ENCODE measurements at regions not wholly inside any gene's neighbourhood (a gene's known extent, or its start where the extent isn't known, plus 50 kb on each side); places are given as distances from the start of the nearest gene placed in this dataset.

- no peak overlapping the region for H3K4me2 ChIP-seq (ENCODE audit: low read depth, low read length)
- H2AFZ ChIP-seq (replicated peaks; ENCODE audit: low read length, poor library complexity) = no peak overlapping the region
- DNase-seq = no peak
- H4K91ac ChIP-seq (ENCODE audit: insufficient read depth, low read depth, low read length) = no peak overlapping the region
- in situ Hi-C loops (cut with MboI; ENCODE audit: low sequenced_read_pairs) (no loop called here), dilution Hi-C loops (cut with HindIII; ENCODE audit: low sequenced_read_pairs, unreplicated experiment) (no loop called here), intact Hi-C loops (cut with micrococcal nuclease) (no loop called here)
- H3K27me3 ChIP-seq (ENCODE audit: control insufficient read depth, insufficient read depth, low read length) = no peaks in the 10 kb centered on the region
- H3K36me3 ChIP-seq (ENCODE audit: control insufficient read depth, insufficient read depth, low read length) = no peaks in the 10 kb centered on the region
- no peak for ATAC-seq (ENCODE audit: low read depth)
- TF ChIP-seq FOS (IDR thresholded peaks at IDR 0.05; ENCODE audit: low read depth, low read length) (no peak), RCOR1 (IDR thresholded peaks at IDR 0.05; ENCODE audit: insufficient replicate concordance, low read length) (no peak), RAD21 (IDR thresholded peaks at IDR 0.05; ENCODE audit: low read length) (no peak), BHLHE40 (IDR thresholded peaks at IDR 0.05; ENCODE audit: low read depth, low read length) (no peak), USF2 (IDR thresholded peaks at IDR 0.05; ENCODE audit: low read depth, low read length) (no peak), CEBPB (IDR thresholded peaks at IDR 0.05; ENCODE audit: low read depth, low read length) (no peak), RFX5 (IDR thresholded peaks at IDR 0.05; ENCODE audit: low read depth, low read length) (no peak), POLR2A (IDR thresholded peaks at IDR 0.05; ENCODE audit: low read depth, low read length) (no peak), ELK1 (IDR thresholded peaks at IDR 0.05; ENCODE audit: borderline replicate concordance, low read depth, low read length) (no peak), CHD1 (IDR thresholded peaks at IDR 0.05; ENCODE audit: low read depth, low read length) (no peak), SMC3 (IDR thresholded peaks at IDR 0.05; ENCODE audit: low read depth, low read length) (no peak), MXI1 (IDR thresholded peaks at IDR 0.05; ENCODE audit: borderline replicate concordance, low read depth, low read length) (no peak), NFE2L2 (IDR thresholded peaks at IDR 0.05; ENCODE audit: low read depth, low read length) (no peak), MAFK (IDR thresholded peaks at IDR 0.05; ENCODE audit: low read depth, low read length) (no peak)
- no peak overlapping the region for H3K4ac ChIP-seq (ENCODE audit: low read depth, low read length)
- H3K56ac ChIP-seq (ENCODE audit: extremely low read depth, insufficient read depth, low read length) = no peak overlapping the region
- H2BK120ac ChIP-seq (ENCODE audit: low read depth, low read length) = no peak overlapping the region
- no peak overlapping the region for H2BK20ac ChIP-seq (ENCODE audit: low read depth, low read length)
- H3K18ac ChIP-seq (ENCODE audit: low read depth, low read length) = no peak overlapping the region
- no TSS peak for BruUV-seq (replicated peaks)
- H3K9me1 ChIP-seq (ENCODE audit: insufficient read depth, low read length) = no peaks in the 10 kb centered on the region
- H3K9ac ChIP-seq (ENCODE audit: low read depth, low read length) = no peak overlapping the region
- no peaks in the 10 kb centered on the region for H3K79me1 ChIP-seq (ENCODE audit: low read depth in 1 of 2, low read length in 2 of 2)
- H3K4me1 ChIP-seq (ENCODE audit: control insufficient read depth, insufficient read depth, low read length) = no peaks in the 10 kb centered on the region
- no peak overlapping the region for H3K14ac ChIP-seq (replicated peaks; ENCODE audit: low read depth, low read length)
- H3K23ac ChIP-seq (ENCODE audit: low read depth, low read length) = no peak overlapping the region
- H3K9me3 ChIP-seq (ENCODE audit: control insufficient read depth, insufficient read depth, low read length) = no peaks in the 10 kb centered on the region
- WGBS, 2 experiments (ENCODE audit: extremely low coverage in 2 of 2, insufficient read length in 1 of 2) = no CpG with 5 or more reads among the region's 1 CpG
- H2AK9ac ChIP-seq (replicated peaks; ENCODE audit: low read depth, low read length, poor library complexity) = no peak overlapping the region
- CTCF ChIA-PET = no interaction called here
- H4K20me1 ChIP-seq (ENCODE audit: insufficient read depth, low read length) = no peaks in the 10 kb centered on the region
- H2AK5ac ChIP-seq (ENCODE audit: low read depth, low read length) = no peak overlapping the region
- H3K27ac ChIP-seq (ENCODE audit: insufficient read depth, low read length) = no peak overlapping the region
- no peak overlapping the region for H3K4me3 ChIP-seq (ENCODE audit: insufficient read depth, low read depth, low read length)
- H4K8ac ChIP-seq (ENCODE audit: low read depth in 2 of 2, low read length in 2 of 2) = no peak overlapping the region
- H4K5ac ChIP-seq (ENCODE audit: low read depth, low read length) = no peak overlapping the region
- H2BK15ac ChIP-seq (ENCODE audit: low read depth, low read length) = no peak overlapping the region
- no peak overlapping the region for H2BK5ac ChIP-seq (ENCODE audit: low read depth, low read length, poor library complexity, severe bottlenecking)
- POLR2A ChIA-PET (ENCODE audit: unreplicated experiment) = no interaction called here
These were observed 107.7 kb upstream of the HTR2A start for GRCh38 chr13:47004540-47004939.
